Loucy (cell line): ENCODE measurements at regions not wholly inside any gene's neighbourhood (a gene's known extent, or its start where the extent isn't known, plus 50 kb on each side); places are given as distances from the start of the nearest gene placed in this dataset.

Experiments used
- H2AFZ ChIP-seq: fragments of 200-600 bp; sonication (generic); 2 replicates; pipeline ENCODE4 v1.6.0; 2016; ENCODE audit warnings: antibody characterized with exemption, mild to moderate bottlenecking, low read length, moderate library complexity
- H3F3A ChIP-seq: fragments of 200-600 bp; 2 replicates; pipeline ENCODE4 v1.6.0; 2016; ENCODE audit warnings: antibody characterized with exemption, low read depth, mild to moderate bottlenecking
- H3K27me3 ChIP-seq: fragments of 200-600 bp; sonication (generic); 2 replicates; pipeline ENCODE4 v1.6.1; 2014; ENCODE audit warnings: low read length, mild to moderate bottlenecking; ENCODE audit not compliant: insufficient read depth, poor library complexity, severe bottlenecking
- H3K36me3 ChIP-seq: fragments of 200-600 bp; sonication (generic); 2 replicates; pipeline ENCODE4 v1.6.1; 2016; ENCODE audit warnings: low read length; ENCODE audit not compliant: insufficient read depth
- H3K4me1 ChIP-seq: fragments of 200-600 bp; sonication (generic); 2 replicates; pipeline ENCODE4 v1.5.1; 2014; ENCODE audit warnings: low read length, mild to moderate bottlenecking; ENCODE audit not compliant: insufficient read depth, poor library complexity, severe bottlenecking
- H3K4me2 ChIP-seq: fragments of 200-600 bp; sonication (generic); 2 replicates; pipeline ENCODE4 v1.6.0; 2014; ENCODE audit warnings: antibody characterized with exemption, low read length, low read depth, mild to moderate bottlenecking; ENCODE audit not compliant: poor library complexity, severe bottlenecking
- H3K4me3 ChIP-seq: fragments of 200-600 bp; sonication (generic); 2 replicates; pipeline ENCODE4 v1.5.1; 2014; ENCODE audit warnings: low read length, mild to moderate bottlenecking, mixed read lengths; ENCODE audit not compliant: poor library complexity, severe bottlenecking
- H3K79me2 ChIP-seq: fragments of 200-600 bp; sonication (generic); 2 replicates; pipeline ENCODE4 v1.6.1; 2014; ENCODE audit warnings: low read length; ENCODE audit not compliant: insufficient read depth
- H3K9ac ChIP-seq: fragments of 200-600 bp; sonication (generic); 2 replicates; pipeline ENCODE4 v1.6.0; 2014; ENCODE audit warnings: mild to moderate bottlenecking, low read depth, low read length, moderate library complexity; ENCODE audit not compliant: poor library complexity, severe bottlenecking
- H3K9me2 ChIP-seq: fragments of 200-600 bp; sonication (generic); replicated peaks from 2 replicates; pipeline ENCODE4 v1.6.1; 2016; ENCODE audit warnings: low read depth, low read length, mixed read lengths
- H3K9me3 ChIP-seq: fragments of 200-600 bp; sonication (generic); 2 replicates; pipeline ENCODE4 v1.6.1; 2014; ENCODE audit warnings: mild to moderate bottlenecking, antibody characterized with exemption, low read length, low read depth; ENCODE audit not compliant: insufficient read depth
- H4K20me1 ChIP-seq: fragments of 200-600 bp; sonication (generic); 2 replicates; pipeline ENCODE4 v1.6.0; 2014; ENCODE audit warnings: antibody characterized with exemption, low read length, mild to moderate bottlenecking; ENCODE audit not compliant: insufficient read depth, poor library complexity, severe bottlenecking
- EZH2phosphoT487 ChIP-seq: fragments of 200-600 bp; IDR thresholded peaks from 2 replicates; pipeline ENCODE4 v1.6.1; 2018; ENCODE audit warnings: antibody characterized with exemption, mild to moderate bottlenecking, moderate library complexity, borderline replicate concordance
- TF ChIP-seq, protein P1 (sequence below): fragments of 200-600 bp; sonication (generic); conservative IDR thresholded peaks from 2 replicates; pipeline ENCODE4 v1.5.1; 2014; ENCODE audit warnings: mild to moderate bottlenecking, antibody characterized with exemption, low read length

DNA sequence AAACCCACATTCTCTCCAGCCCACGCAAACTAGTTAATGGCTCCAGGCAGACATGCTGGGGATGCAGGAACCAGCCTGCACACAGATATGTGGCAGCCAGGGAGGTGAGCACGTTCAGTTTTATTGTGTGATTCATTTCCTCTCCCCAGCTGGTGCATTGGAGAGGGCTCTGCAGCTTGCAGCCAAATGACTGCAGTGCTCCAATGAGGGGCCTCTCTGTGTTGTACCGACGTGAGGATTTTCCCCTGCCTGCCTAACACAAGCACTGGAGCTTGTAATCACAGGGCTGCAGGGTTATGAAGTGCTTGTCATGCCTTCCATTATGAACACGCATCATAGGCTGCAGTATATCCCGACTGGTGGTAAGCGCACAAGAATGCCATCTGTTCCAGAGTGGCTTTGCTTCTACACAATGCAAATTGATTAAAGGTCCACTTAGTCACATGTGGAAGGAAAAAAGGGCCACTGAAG, 92.3 kb upstream of the THUMPD2 start:
- Histone ChIP-seq H3K9me2 (no peaks in the 10 kb centered on the region), H3K4me3 (peak overlapping the region; percentile 44), H3K27me3 (no peaks in the 10 kb centered on the region), H3K79me2 (no peaks in the 10 kb centered on the region), H3K9me3 (no peaks in the 10 kb centered on the region), H3K4me1 (peaks cover 24% of the 10 kb centered on the region), H3K9ac (no peak overlapping the region), H4K20me1 (no peaks in the 10 kb centered on the region), H3F3A (no peaks in the 10 kb centered on the region), H3K36me3 (no peaks in the 10 kb centered on the region), H2AFZ (peak overlapping the region; percentile 43), H3K4me2 (peak overlapping the region; percentile 59)
- no peak for TF ChIP-seq EZH2phosphoT487
- TF ChIP-seq, protein P1, sequence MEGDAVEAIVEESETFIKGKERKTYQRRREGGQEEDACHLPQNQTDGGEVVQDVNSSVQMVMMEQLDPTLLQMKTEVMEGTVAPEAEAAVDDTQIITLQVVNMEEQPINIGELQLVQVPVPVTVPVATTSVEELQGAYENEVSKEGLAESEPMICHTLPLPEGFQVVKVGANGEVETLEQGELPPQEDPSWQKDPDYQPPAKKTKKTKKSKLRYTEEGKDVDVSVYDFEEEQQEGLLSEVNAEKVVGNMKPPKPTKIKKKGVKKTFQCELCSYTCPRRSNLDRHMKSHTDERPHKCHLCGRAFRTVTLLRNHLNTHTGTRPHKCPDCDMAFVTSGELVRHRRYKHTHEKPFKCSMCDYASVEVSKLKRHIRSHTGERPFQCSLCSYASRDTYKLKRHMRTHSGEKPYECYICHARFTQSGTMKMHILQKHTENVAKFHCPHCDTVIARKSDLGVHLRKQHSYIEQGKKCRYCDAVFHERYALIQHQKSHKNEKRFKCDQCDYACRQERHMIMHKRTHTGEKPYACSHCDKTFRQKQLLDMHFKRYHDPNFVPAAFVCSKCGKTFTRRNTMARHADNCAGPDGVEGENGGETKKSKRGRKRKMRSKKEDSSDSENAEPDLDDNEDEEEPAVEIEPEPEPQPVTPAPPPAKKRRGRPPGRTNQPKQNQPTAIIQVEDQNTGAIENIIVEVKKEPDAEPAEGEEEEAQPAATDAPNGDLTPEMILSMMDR, result no peak

DNA sequence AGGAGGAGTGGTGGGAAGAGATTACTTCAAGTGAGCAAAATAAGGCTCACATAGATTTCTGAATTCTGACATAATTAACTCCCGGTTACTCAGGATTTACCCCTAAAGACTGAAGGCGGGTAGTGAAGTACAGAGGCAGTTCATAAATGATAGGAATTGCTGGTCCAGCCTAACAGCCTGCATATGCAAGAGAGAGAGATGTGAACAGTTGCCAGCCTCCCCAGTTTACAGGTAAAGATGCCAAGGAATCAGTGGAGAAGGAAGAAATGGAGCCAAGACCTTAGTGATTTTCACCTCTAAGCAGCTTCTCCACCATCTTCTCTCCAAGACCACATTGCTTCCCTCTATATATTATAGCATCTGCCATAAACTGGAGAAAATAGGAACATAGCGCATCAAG, 91.8 kb upstream of the THUMPD2 start:
- Histone ChIP-seq H3F3A (no peaks in the 10 kb centered on the region), H3K9me3 (no peaks in the 10 kb centered on the region), H3K27me3 (no peaks in the 10 kb centered on the region), H3K4me2 (peak overlapping the region; percentile 59), H2AFZ (no peak overlapping the region), H3K9me2 (no peaks in the 10 kb centered on the region), H3K36me3 (no peaks in the 10 kb centered on the region), H3K4me1 (peaks cover 24% of the 10 kb centered on the region), H3K4me3 (peak overlapping the region; percentile 22), H3K79me2 (no peaks in the 10 kb centered on the region), H3K9ac (no peak overlapping the region), H4K20me1 (no peaks in the 10 kb centered on the region)
- TF ChIP-seq, protein P1, result no peak
- TF ChIP-seq EZH2phosphoT487, result no peak

DNA sequence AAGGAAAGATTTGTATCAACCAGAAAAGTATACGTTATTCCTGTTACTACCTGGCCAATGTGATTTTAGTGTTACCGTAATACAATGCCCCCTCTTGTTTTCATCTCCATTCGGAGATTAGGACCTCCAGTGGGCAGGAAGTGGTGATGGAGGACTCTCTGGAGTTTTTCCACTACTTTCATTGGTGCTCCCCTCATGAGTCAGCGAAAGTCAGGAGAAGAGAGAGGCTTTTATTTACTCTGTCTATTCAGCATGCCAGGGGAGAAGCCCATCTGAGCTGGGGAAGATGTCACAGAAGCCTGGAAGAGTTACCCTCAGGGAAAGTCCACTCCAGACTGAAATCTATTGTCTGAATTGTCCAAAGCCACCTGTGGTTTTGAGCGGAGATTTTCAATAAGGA, 88.2 kb upstream of the THUMPD2 start:
- Histone ChIP-seq H3K79me2 (no peaks in the 10 kb centered on the region), H3K27me3 (no peaks in the 10 kb centered on the region), H3K4me1 (peaks cover 22% of the 10 kb centered on the region), H3K36me3 (no peaks in the 10 kb centered on the region), H3K9me2 (no peaks in the 10 kb centered on the region), H3K4me2 (no peak overlapping the region), H3K9me3 (no peaks in the 10 kb centered on the region), H4K20me1 (no peaks in the 10 kb centered on the region), H3F3A (no peaks in the 10 kb centered on the region), H2AFZ (no peak overlapping the region), H3K9ac (no peak overlapping the region), H3K4me3 (no peak overlapping the region)
- TF ChIP-seq, protein P1, result no peak
- TF ChIP-seq EZH2phosphoT487, result no peak
